ENCODE measurements at regions not wholly inside any gene's neighbourhood (a gene's known extent, or its start where the extent isn't known, plus 50 kb on each side); places are given as distances from the start of the nearest gene placed in this dataset.

- no peak for TF ChIP-seq CHD7 (IDR thresholded peaks at IDR 0.05; ENCODE audit: insufficient replicate concordance, low read length)
- no peak for TF ChIP-seq SP4 (IDR thresholded peaks at IDR 0.05; ENCODE audit: low read length)
- no peak for TF ChIP-seq TAF1 (IDR thresholded peaks at IDR 0.05; ENCODE audit: low read depth, low read length)
- no peak for TF ChIP-seq RXRA (IDR thresholded peaks at IDR 0.05; ENCODE audit: insufficient read depth, low read depth, low read length)
- no peak for TF ChIP-seq BACH1 (IDR thresholded peaks at IDR 0.05; ENCODE audit: low read length)
These were observed 169.1 kb downstream of the ERMARD start (continued) for GRCh38 chr6:169920359-169921020.

Data from H1 (cell line).